Lung (tissue), 11 donors: ENCODE measurements at regions not wholly inside any gene's neighbourhood (a gene's known extent, or its start where the extent isn't known, plus 50 kb on each side); places are given as distances from the start of the nearest gene placed in this dataset.

Source experiments
- ATAC-seq: fragments of 200-7000 bp; cut with Tn5 transposase; one replicate; pipeline ENCODE4 v1.9.1; 2020; ENCODE audit warnings: moderate number of reproducible peaks; ENCODE audit not compliant: insufficient read depth, low FRiP score
- DNase-seq, 3 donors: peaks; one replicate each; pipeline ENCODE4 v3.0.0-alpha.2; 2013 to 2017
- H3K27ac ChIP-seq, 2 donors: one replicate each; pipeline ENCODE4 v1.5.1; 2013; ENCODE audit warnings: mild to moderate bottlenecking in 2 of 2, moderate library complexity in 2 of 2, control low read depth in 1 of 2, inconsistent platforms in 1 of 2, low read depth in 1 of 2, low read length in 1 of 2
- H3K27me3 ChIP-seq, 3 donors: one replicate each; pipeline ENCODE4 v1.5.1; 2013; ENCODE audit warnings: low read length in 2 of 3; ENCODE audit not compliant: control insufficient read depth in 3 of 3, insufficient read depth in 3 of 3
- H3K36me3 ChIP-seq, 4 donors: one replicate each; pipeline ENCODE4 v1.5.1; 2013; ENCODE audit warnings: low read length in 4 of 4, mild to moderate bottlenecking in 1 of 4, moderate library complexity in 1 of 4; ENCODE audit not compliant: control insufficient read depth in 4 of 4, insufficient read depth in 4 of 4
- H3K4me1 ChIP-seq, 5 donors: one replicate each; pipeline ENCODE4 v1.5.1; 2013; ENCODE audit warnings: low read length in 5 of 5, mild to moderate bottlenecking in 2 of 5, moderate library complexity in 1 of 5; ENCODE audit not compliant: control insufficient read depth in 5 of 5, insufficient read depth in 5 of 5
- H3K4me3 ChIP-seq: one replicate; pipeline ENCODE4 v1.5.1; 2013; ENCODE audit warnings: mild to moderate bottlenecking, control low read depth, moderate library complexity
- H3K9ac ChIP-seq, 2 donors: one replicate each; pipeline ENCODE4 v1.5.1; 2013; ENCODE audit warnings: low read length in 2 of 2, control low read depth in 1 of 2; ENCODE audit not compliant: insufficient read depth in 1 of 2
- H3K9me3 ChIP-seq, 4 donors: one replicate each; pipeline ENCODE4 v1.5.1; 2013; ENCODE audit warnings: low read length in 3 of 4, mild to moderate bottlenecking in 1 of 4, moderate library complexity in 1 of 4; ENCODE audit not compliant: control insufficient read depth in 4 of 4, insufficient read depth in 3 of 4
- CTCF ChIP-seq: IDR thresholded peaks from 2 replicates; pipeline ENCODE4 v1.5.1; 2012; ENCODE audit warnings: mild to moderate bottlenecking; ENCODE audit errors: control extremely low read depth, extremely low read depth
- WGBS, 2 donors: extraction: QIAGEN DNeasy Blood & Tissue Kit; methylation state at CpG; one replicate each; pipeline ENCODE4 v1.1.7; 2013; 5-methylcytosine and 5-hydroxymethylcytosine counted together
- donor health status: control.
- donor health status: control.
- donor health status: Bipolar disorder and iron deficiency.
- donor health status: healthy.
- donor health status: DM: yes; HTN: yes; CAD: no.

- H3K9ac ChIP-seq = no peak overlapping the region
- no peaks in the 10 kb centered on the region for H3K36me3 ChIP-seq
- peaks cover 0 to 8% (median 0%) of the 10 kb centered on the region in 5 donors for H3K4me1 ChIP-seq
- H3K27ac ChIP-seq = no peak overlapping the region
- no peak overlapping the region for H3K4me3 ChIP-seq
- H3K27me3 ChIP-seq = no peaks in the 10 kb centered on the region
- ATAC-seq = no peak
- no peaks in the 10 kb centered on the region for H3K9me3 ChIP-seq
- DNase-seq = no peak
- WGBS, 2 donors = 77 to 84% methylated on average over 2 of the region's 2 CpGs
- no peak for TF ChIP-seq CTCF
Measured at GRCh38 chr12:105834496-105834895, 304.3 kb downstream of the NUAK1 start.

- no peak overlapping the region for H3K27ac ChIP-seq
- DNase-seq (no peak), ATAC-seq (no peak)
- no peaks in the 10 kb centered on the region for H3K9me3 ChIP-seq
- H3K27me3 ChIP-seq = no peaks in the 10 kb centered on the region
- peaks cover 0 to 16% (median 2%) of the 10 kb centered on the region in 5 donors for H3K4me1 ChIP-seq
- WGBS, 2 donors = 77 to 91% methylated on average over 4 of the region's 4 CpGs
- no peak overlapping the region for H3K9ac ChIP-seq
- TF ChIP-seq CTCF = no peak
- no peak overlapping the region for H3K4me3 ChIP-seq
- no peaks in the 10 kb centered on the region for H3K36me3 ChIP-seq
Measured at GRCh38 chr12:105835580-105836241, 303.0 kb downstream of the NUAK1 start.

GRCh38 chr12:105836242-105836622 is 302.5 kb downstream of the NUAK1 start:
- Histone ChIP-seq H3K4me1 (peaks cover 0 to 22% (median 2%) of the 10 kb centered on the region in 5 donors), H3K27ac (no peak overlapping the region), H3K27me3 (no peaks in the 10 kb centered on the region), H3K4me3 (no peak overlapping the region), H3K9me3 (no peaks in the 10 kb centered on the region), H3K9ac (no peak overlapping the region), H3K36me3 (no peaks in the 10 kb centered on the region)
- ATAC-seq (no peak), DNase-seq (no peak)
- no peak for TF ChIP-seq CTCF
- 79 to 81% methylated on average over 2 of the region's 2 CpGs for WGBS, 2 donors

- no peak overlapping the region for H3K9ac ChIP-seq
- no peak overlapping the region for H3K4me3 ChIP-seq
- H3K9me3 ChIP-seq = no peaks in the 10 kb centered on the region
- ATAC-seq (no peak), DNase-seq (no peak)
- 92 to 94% methylated on average over 4 of the region's 4 CpGs for WGBS, 2 donors
- no peak overlapping the region for H3K27ac ChIP-seq
- no peak for TF ChIP-seq CTCF
- no peaks in the 10 kb centered on the region for H3K36me3 ChIP-seq
- H3K27me3 ChIP-seq = no peaks in the 10 kb centered on the region
- peaks cover 0 to 56% (median 7%) of the 10 kb centered on the region in 5 donors for H3K4me1 ChIP-seq
Measured at GRCh38 chr12:105839629-105840127, 299.1 kb downstream of the NUAK1 start.
